ENCODE measurements at regions not wholly inside any gene's neighbourhood (a gene's known extent, or its start where the extent isn't known, plus 50 kb on each side); places are given as distances from the start of the nearest gene placed in this dataset.

GRCh38 chr5:57749396-57749795 is 266.8 kb upstream of the ACTBL2 start:
- TF ChIP-seq CTCF (IDR thresholded peaks at IDR 0.05), result no peak
- no peak for TF ChIP-seq POLR2A (IDR thresholded peaks at IDR 0.05)
